Astrocyte (in vitro differentiated cells and primary cell): ENCODE measurements at regions not wholly inside any gene's neighbourhood (a gene's known extent, or its start where the extent isn't known, plus 50 kb on each side); places are given as distances from the start of the nearest gene placed in this dataset.

Source experiments
- EZH2 ChIP-seq: IDR thresholded peaks from 2 replicates; pipeline ENCODE4 v1.6.1; 2012; ENCODE audit warnings: mild to moderate bottlenecking, low read length, inconsistent platforms; ENCODE audit not compliant: insufficient read depth
- TF ChIP-seq, protein P1 (sequence below): IDR thresholded peaks from 2 replicates; pipeline ENCODE4 v1.5.1; 2011; ENCODE audit warnings: low read depth, mild to moderate bottlenecking, inconsistent platforms, low read length, moderate library complexity; ENCODE audit not compliant: insufficient read depth

DNA sequence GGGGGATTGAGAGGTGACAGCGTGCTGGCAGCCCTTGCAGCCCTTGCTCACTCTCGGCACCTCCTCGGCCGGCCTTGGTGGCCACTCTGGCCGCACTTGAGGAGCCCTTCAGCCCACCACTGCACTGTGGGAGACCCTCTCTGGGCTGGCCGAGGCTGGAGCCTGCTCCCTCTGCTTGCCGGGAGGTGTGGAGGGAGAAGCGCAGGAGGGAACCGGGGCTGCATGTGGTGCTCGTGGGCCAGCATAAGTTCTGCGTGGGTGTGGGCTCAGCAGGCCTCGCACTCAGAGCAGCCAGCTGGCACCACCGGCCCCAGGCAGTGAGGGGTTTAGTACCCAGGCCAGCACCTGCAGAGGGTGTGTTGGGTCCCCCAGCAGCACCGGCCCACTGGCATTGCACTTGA is 912.2 kb upstream of the ADGRB3 start:
- TF ChIP-seq, protein P1, sequence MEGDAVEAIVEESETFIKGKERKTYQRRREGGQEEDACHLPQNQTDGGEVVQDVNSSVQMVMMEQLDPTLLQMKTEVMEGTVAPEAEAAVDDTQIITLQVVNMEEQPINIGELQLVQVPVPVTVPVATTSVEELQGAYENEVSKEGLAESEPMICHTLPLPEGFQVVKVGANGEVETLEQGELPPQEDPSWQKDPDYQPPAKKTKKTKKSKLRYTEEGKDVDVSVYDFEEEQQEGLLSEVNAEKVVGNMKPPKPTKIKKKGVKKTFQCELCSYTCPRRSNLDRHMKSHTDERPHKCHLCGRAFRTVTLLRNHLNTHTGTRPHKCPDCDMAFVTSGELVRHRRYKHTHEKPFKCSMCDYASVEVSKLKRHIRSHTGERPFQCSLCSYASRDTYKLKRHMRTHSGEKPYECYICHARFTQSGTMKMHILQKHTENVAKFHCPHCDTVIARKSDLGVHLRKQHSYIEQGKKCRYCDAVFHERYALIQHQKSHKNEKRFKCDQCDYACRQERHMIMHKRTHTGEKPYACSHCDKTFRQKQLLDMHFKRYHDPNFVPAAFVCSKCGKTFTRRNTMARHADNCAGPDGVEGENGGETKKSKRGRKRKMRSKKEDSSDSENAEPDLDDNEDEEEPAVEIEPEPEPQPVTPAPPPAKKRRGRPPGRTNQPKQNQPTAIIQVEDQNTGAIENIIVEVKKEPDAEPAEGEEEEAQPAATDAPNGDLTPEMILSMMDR = no peak
- TF ChIP-seq EZH2 = no peak
